ENCODE measurements at regions not wholly inside any gene's neighbourhood (a gene's known extent, or its start where the extent isn't known, plus 50 kb on each side); places are given as distances from the start of the nearest gene placed in this dataset.

- TF ChIP-seq, protein P1, sequence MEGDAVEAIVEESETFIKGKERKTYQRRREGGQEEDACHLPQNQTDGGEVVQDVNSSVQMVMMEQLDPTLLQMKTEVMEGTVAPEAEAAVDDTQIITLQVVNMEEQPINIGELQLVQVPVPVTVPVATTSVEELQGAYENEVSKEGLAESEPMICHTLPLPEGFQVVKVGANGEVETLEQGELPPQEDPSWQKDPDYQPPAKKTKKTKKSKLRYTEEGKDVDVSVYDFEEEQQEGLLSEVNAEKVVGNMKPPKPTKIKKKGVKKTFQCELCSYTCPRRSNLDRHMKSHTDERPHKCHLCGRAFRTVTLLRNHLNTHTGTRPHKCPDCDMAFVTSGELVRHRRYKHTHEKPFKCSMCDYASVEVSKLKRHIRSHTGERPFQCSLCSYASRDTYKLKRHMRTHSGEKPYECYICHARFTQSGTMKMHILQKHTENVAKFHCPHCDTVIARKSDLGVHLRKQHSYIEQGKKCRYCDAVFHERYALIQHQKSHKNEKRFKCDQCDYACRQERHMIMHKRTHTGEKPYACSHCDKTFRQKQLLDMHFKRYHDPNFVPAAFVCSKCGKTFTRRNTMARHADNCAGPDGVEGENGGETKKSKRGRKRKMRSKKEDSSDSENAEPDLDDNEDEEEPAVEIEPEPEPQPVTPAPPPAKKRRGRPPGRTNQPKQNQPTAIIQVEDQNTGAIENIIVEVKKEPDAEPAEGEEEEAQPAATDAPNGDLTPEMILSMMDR (IDR thresholded peaks at IDR 0.05): no peak
- no peak for TF ChIP-seq POLR2A (IDR thresholded peaks at IDR 0.05)
Measured at GRCh38 chr9:78585909-78586308, 289.0 kb downstream of the PSAT1 start.
